HL-60 (cell line): ENCODE measurements at regions not wholly inside any gene's neighbourhood (a gene's known extent, or its start where the extent isn't known, plus 50 kb on each side); places are given as distances from the start of the nearest gene placed in this dataset.
"Not testable (repeated sequence)": the region's sequence is repeated elsewhere in the genome, so short reads cannot be mapped to it uniquely, and the experiment has no call there.

Experiments
- DNase-seq, 2 experiments: peaks; one replicate each; pipeline ENCODE4 v3.0.0-alpha.2; 2010 to 2020; ENCODE audit warnings: low read depth in 1 of 2, low spot score in 1 of 2
- H3K27ac ChIP-seq: fragments of 250-450 bp; sonication (Bioruptor Pico); replicated peaks from 2 replicates; pipeline ENCODE4 v1.5.1; 2020; ENCODE audit warnings: mild to moderate bottlenecking, moderate library complexity
- H3K27me3 ChIP-seq: fragments of 250-450 bp; sonication (Bioruptor Pico); 2 replicates; pipeline ENCODE4 v1.5.1; 2021; ENCODE audit warnings: mild to moderate bottlenecking, moderate library complexity; ENCODE audit not compliant: insufficient read depth, poor library complexity, severe bottlenecking
- H3K4me3 ChIP-seq: replicated peaks from 2 replicates; pipeline ENCODE4 v1.5.1; 2011; ENCODE audit warnings: mild to moderate bottlenecking, control low read depth, low read length; ENCODE audit not compliant: insufficient read depth
- GABPA ChIP-seq: IDR thresholded peaks from 2 replicates; pipeline ENCODE4 v1.6.1; 2012; ENCODE audit warnings: low read depth
- POLR2AphosphoS5 ChIP-seq: IDR thresholded peaks from 2 replicates; pipeline ENCODE4 v1.6.1; 2012; ENCODE audit warnings: low read depth
- SPI1 ChIP-seq: IDR thresholded peaks from 2 replicates; pipeline ENCODE4 v1.6.1; 2012; ENCODE audit warnings: low read depth, mild to moderate bottlenecking, borderline replicate concordance
- TF ChIP-seq, protein P1 (sequence below): IDR thresholded peaks from one replicate; pipeline ENCODE4 v1.5.1; 2011; ENCODE audit warnings: low read length, control low read depth, inconsistent platforms; ENCODE audit not compliant: insufficient read depth
- TF ChIP-seq, protein P2 (sequence below): IDR thresholded peaks from 2 replicates; pipeline ENCODE4 v1.6.1; 2012; ENCODE audit warnings: low read depth; ENCODE audit not compliant: insufficient replicate concordance

GRCh38 chr1:184836141-184836540 lies 81.5 kb upstream of the EDEM3 start:
- DNase-seq = no peak
- Histone ChIP-seq H3K4me3 (no peak overlapping the region), H3K27me3 (no peaks in the 10 kb centered on the region), H3K27ac (no peak overlapping the region)
- TF ChIP-seq POLR2AphosphoS5 (no peak), SPI1 (no peak), GABPA (no peak)
- TF ChIP-seq, protein P1, sequence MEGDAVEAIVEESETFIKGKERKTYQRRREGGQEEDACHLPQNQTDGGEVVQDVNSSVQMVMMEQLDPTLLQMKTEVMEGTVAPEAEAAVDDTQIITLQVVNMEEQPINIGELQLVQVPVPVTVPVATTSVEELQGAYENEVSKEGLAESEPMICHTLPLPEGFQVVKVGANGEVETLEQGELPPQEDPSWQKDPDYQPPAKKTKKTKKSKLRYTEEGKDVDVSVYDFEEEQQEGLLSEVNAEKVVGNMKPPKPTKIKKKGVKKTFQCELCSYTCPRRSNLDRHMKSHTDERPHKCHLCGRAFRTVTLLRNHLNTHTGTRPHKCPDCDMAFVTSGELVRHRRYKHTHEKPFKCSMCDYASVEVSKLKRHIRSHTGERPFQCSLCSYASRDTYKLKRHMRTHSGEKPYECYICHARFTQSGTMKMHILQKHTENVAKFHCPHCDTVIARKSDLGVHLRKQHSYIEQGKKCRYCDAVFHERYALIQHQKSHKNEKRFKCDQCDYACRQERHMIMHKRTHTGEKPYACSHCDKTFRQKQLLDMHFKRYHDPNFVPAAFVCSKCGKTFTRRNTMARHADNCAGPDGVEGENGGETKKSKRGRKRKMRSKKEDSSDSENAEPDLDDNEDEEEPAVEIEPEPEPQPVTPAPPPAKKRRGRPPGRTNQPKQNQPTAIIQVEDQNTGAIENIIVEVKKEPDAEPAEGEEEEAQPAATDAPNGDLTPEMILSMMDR = no peak
- TF ChIP-seq, protein P2, sequence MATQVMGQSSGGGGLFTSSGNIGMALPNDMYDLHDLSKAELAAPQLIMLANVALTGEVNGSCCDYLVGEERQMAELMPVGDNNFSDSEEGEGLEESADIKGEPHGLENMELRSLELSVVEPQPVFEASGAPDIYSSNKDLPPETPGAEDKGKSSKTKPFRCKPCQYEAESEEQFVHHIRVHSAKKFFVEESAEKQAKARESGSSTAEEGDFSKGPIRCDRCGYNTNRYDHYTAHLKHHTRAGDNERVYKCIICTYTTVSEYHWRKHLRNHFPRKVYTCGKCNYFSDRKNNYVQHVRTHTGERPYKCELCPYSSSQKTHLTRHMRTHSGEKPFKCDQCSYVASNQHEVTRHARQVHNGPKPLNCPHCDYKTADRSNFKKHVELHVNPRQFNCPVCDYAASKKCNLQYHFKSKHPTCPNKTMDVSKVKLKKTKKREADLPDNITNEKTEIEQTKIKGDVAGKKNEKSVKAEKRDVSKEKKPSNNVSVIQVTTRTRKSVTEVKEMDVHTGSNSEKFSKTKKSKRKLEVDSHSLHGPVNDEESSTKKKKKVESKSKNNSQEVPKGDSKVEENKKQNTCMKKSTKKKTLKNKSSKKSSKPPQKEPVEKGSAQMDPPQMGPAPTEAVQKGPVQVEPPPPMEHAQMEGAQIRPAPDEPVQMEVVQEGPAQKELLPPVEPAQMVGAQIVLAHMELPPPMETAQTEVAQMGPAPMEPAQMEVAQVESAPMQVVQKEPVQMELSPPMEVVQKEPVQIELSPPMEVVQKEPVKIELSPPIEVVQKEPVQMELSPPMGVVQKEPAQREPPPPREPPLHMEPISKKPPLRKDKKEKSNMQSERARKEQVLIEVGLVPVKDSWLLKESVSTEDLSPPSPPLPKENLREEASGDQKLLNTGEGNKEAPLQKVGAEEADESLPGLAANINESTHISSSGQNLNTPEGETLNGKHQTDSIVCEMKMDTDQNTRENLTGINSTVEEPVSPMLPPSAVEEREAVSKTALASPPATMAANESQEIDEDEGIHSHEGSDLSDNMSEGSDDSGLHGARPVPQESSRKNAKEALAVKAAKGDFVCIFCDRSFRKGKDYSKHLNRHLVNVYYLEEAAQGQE = no peak

- not testable (repeated sequence) for H3K4me3 ChIP-seq, H3K27me3 ChIP-seq, DNase-seq, H3K27ac ChIP-seq
Measured at GRCh38 chr1:184833994-184834393, 79.3 kb upstream of the EDEM3 start.

GRCh38 chr1:184832517-184832916 lies 77.9 kb upstream of the EDEM3 start:
- DNase-seq = no peak
- no peak for TF ChIP-seq POLR2AphosphoS5
- TF ChIP-seq, protein P1 = no peak
- TF ChIP-seq, protein P2 = no peak
- no peak for TF ChIP-seq GABPA
- TF ChIP-seq SPI1 = no peak
- Histone ChIP-seq H3K27ac (no peak overlapping the region), H3K27me3 (no peaks in the 10 kb centered on the region), H3K4me3 (no peak overlapping the region)

DNA sequence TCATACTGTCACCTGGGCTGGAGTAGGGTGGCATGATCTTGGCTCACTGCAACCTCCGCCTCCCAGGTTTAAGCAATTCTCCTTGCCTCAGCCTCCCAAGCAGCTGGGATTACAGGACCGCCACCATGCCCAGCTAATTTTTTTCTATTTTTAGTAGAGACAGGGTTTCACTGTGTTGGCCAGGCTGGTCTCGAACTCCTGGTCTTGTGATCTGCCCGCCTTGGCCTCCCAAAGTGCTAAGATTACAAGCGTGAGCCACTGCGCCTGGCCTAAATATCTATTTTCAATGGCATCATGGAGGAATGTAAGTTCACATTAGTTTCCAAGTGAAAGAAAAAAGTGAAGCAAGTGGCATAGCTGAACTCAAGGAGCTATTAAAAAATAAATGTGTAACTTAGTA lies 74.8 kb upstream of the EDEM3 start:
- not testable (repeated sequence) for H3K27me3 ChIP-seq, H3K4me3 ChIP-seq, H3K27ac ChIP-seq, DNase-seq

- H3K4me3 ChIP-seq = no peak overlapping the region
- TF ChIP-seq POLR2AphosphoS5 = no peak
- TF ChIP-seq GABPA = no peak
- TF ChIP-seq SPI1 = no peak
- TF ChIP-seq, protein P2 = no peak
- TF ChIP-seq, protein P1 = no peak
- DNase-seq = no peak
- H3K27ac ChIP-seq = no peak overlapping the region
- no peaks in the 10 kb centered on the region for H3K27me3 ChIP-seq
Measured at GRCh38 chr1:184828369-184828717, 73.7 kb upstream of the EDEM3 start.
